Osteoblast (primary cell): ENCODE measurements at regions not wholly inside any gene's neighbourhood (a gene's known extent, or its start where the extent isn't known, plus 50 kb on each side); places are given as distances from the start of the nearest gene placed in this dataset.

Experiments
- DNase-seq: peaks from one replicate; pipeline ENCODE4 v3.0.0; 2011; ENCODE audit warnings: low spot score, mixed read lengths; ENCODE audit not compliant: insufficient read length; ENCODE audit errors: missing footprints
- H2AFZ ChIP-seq: 2 replicates; pipeline ENCODE4 v1.6.0; 2011; ENCODE audit warnings: mild to moderate bottlenecking, low read length
- H3K27ac ChIP-seq: 2 replicates; pipeline ENCODE4 v1.5.1; 2011; ENCODE audit warnings: mild to moderate bottlenecking, low read depth, low read length, moderate library complexity
- H3K27me3 ChIP-seq: 2 replicates; pipeline ENCODE4 v1.6.0; 2012; ENCODE audit warnings: mild to moderate bottlenecking, control low read depth, inconsistent platforms, low read length, moderate library complexity; ENCODE audit not compliant: insufficient read depth
- H3K36me3 ChIP-seq: 2 replicates; pipeline ENCODE4 v1.5.1; 2011; ENCODE audit warnings: mild to moderate bottlenecking, low read length, control low read depth, moderate library complexity; ENCODE audit not compliant: insufficient read depth
- H3K4me1 ChIP-seq: 2 replicates; pipeline ENCODE4 v1.5.1; 2011; ENCODE audit warnings: mild to moderate bottlenecking, low read length, control low read depth, moderate library complexity; ENCODE audit not compliant: insufficient read depth
- H3K4me2 ChIP-seq: 2 replicates; pipeline ENCODE4 v1.6.0; 2011; ENCODE audit warnings: mild to moderate bottlenecking, low read length; ENCODE audit not compliant: insufficient read depth
- H3K4me3 ChIP-seq: fragments of 200-600 bp; sonication (generic); 3 replicates; pipeline ENCODE4 v1.5.1; 2012; ENCODE audit warnings: mild to moderate bottlenecking, low read length, inconsistent platforms; ENCODE audit not compliant: insufficient read depth
- H3K79me2 ChIP-seq: 2 replicates; pipeline ENCODE4 v1.6.0; 2012; ENCODE audit warnings: mild to moderate bottlenecking, low read length, control low read depth, inconsistent platforms; ENCODE audit not compliant: insufficient read depth
- H3K9me3 ChIP-seq: 2 replicates; pipeline ENCODE4 v1.5.1; 2011; ENCODE audit warnings: low read depth, low read length, control low read depth
- H4K20me1 ChIP-seq: 2 replicates; pipeline ENCODE4 v1.6.0; 2012; ENCODE audit warnings: mild to moderate bottlenecking, low read length, control low read depth; ENCODE audit not compliant: insufficient read depth
- TF ChIP-seq, protein P1 (sequence below): IDR thresholded peaks from 2 replicates; pipeline ENCODE4 v1.5.1; 2011; ENCODE audit warnings: mild to moderate bottlenecking, low read depth, low read length, moderate library complexity; ENCODE audit errors: extremely low read depth

DNA sequence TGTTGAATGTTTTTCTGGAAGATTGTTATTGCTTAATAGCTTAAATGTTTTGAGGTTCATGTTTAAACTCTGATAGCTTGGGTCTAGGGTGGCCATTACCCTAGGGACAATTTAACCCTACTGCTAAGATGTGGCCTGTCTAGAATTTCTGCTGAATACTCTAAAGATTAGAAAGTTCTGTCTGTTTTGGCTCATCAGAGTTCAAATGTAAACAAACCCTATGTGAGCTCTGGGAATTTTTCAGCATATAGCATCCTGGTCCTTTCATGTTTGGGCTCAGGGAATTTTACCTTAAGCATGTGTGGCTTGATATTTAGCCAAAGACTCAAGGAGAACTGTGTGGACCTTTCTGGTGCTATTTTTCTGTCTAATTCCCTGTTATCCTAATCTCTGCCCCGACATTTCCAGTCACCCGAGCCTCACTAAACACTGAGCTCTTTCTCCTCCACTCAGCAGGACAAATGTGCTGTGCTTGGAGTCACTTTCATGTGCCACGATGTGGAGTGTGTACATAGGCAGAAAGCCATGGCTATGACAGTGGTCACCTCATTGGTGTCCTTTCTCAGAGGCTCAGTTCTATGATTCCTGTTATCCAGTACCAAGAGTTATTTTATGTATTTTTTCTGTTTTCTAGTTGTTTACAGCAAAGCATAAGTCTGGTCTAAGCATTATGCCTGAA, 492.5 kb upstream of the SPHKAP start:
- Histone ChIP-seq H4K20me1 (no peaks in the 10 kb centered on the region), H3K4me2 (no peak overlapping the region), H2AFZ (no peak overlapping the region), H3K27me3 (peaks cover 2% of the 10 kb centered on the region), H3K36me3 (no peaks in the 10 kb centered on the region), H3K4me3 (no peak overlapping the region), H3K27ac (no peak overlapping the region), H3K9me3 (no peaks in the 10 kb centered on the region), H3K79me2 (no peaks in the 10 kb centered on the region), H3K4me1 (no peaks in the 10 kb centered on the region)
- no peak for DNase-seq
- TF ChIP-seq, protein P1, sequence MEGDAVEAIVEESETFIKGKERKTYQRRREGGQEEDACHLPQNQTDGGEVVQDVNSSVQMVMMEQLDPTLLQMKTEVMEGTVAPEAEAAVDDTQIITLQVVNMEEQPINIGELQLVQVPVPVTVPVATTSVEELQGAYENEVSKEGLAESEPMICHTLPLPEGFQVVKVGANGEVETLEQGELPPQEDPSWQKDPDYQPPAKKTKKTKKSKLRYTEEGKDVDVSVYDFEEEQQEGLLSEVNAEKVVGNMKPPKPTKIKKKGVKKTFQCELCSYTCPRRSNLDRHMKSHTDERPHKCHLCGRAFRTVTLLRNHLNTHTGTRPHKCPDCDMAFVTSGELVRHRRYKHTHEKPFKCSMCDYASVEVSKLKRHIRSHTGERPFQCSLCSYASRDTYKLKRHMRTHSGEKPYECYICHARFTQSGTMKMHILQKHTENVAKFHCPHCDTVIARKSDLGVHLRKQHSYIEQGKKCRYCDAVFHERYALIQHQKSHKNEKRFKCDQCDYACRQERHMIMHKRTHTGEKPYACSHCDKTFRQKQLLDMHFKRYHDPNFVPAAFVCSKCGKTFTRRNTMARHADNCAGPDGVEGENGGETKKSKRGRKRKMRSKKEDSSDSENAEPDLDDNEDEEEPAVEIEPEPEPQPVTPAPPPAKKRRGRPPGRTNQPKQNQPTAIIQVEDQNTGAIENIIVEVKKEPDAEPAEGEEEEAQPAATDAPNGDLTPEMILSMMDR = no peak

DNA sequence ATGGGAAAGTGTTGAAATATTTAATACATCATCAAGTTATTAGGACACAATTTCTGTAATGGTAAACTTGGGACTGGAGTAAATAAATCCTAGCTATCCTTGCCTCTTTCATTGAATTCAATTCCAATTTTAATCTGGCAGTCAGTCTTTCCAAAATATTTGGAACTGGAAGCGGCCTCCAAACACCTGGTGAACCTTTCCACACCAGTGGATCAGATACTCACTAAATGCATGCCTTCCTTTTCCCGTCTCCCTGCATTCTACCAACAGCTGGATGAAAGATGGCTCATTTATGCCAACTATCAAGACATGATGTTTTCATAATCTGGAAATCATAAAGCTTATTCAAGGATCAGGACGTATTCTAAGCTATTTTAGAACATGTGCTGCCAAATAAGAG, 488.2 kb upstream of the SPHKAP start:
- Histone ChIP-seq H2AFZ (no peak overlapping the region), H3K27ac (no peak overlapping the region), H3K4me3 (no peak overlapping the region), H3K4me2 (no peak overlapping the region), H3K36me3 (no peaks in the 10 kb centered on the region), H3K9me3 (no peaks in the 10 kb centered on the region), H3K79me2 (no peaks in the 10 kb centered on the region), H3K27me3 (peaks cover 13% of the 10 kb centered on the region), H4K20me1 (no peaks in the 10 kb centered on the region), H3K4me1 (no peaks in the 10 kb centered on the region)
- TF ChIP-seq, protein P1 = no peak
- DNase-seq = no peak

DNA sequence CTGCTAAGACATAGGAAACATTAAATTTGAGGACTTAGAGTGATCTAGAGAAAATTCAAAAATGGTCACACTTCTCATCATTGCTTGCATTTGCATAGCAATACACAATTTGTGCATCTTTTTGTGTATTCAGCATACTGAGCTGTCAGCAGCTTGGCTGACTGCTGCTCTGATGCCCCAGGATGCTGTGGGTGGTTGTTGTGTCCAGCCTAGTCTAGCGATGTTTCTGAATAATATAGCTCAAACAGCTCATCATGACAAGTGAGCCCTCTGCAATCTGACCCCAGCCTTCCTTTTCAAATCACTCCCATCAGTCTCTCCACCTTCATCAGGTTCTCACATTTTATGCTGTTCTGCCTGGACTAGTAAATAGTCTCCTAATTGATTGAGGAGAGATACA, 483.7 kb upstream of the SPHKAP start:
- H3K79me2 ChIP-seq = no peaks in the 10 kb centered on the region
- no peaks in the 10 kb centered on the region for H3K9me3 ChIP-seq
- H3K4me1 ChIP-seq = no peaks in the 10 kb centered on the region
- no peaks in the 10 kb centered on the region for H4K20me1 ChIP-seq
- no peak for DNase-seq
- H3K36me3 ChIP-seq = no peaks in the 10 kb centered on the region
- TF ChIP-seq, protein P1 = no peak
- H3K27me3 ChIP-seq = peaks cover 29% of the 10 kb centered on the region
- no peak overlapping the region for H3K27ac ChIP-seq
- H2AFZ ChIP-seq = no peak overlapping the region
- no peak overlapping the region for H3K4me2 ChIP-seq
- no peak overlapping the region for H3K4me3 ChIP-seq

DNA sequence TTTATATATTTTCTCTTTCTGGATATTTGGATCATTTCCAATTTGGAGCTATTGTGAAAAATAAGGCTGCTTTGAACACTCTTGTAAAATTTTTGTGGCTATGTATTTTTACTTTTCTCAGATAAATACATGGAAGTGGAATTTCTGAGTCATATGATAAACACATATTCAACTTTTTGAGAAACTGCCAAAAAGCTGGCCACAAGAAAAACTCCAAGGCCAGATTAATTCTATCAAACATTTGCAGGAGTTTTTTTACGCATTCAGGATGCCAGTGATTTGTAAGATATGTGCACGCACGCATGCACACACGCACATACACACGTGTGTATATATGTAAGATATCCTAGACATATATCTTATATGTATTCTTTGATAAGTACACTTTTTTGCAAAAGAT, 477.5 kb upstream of the SPHKAP start:
- H2AFZ ChIP-seq = no peak overlapping the region
- H3K27me3 ChIP-seq = peaks cover 28% of the 10 kb centered on the region
- H3K79me2 ChIP-seq = no peaks in the 10 kb centered on the region
- no peaks in the 10 kb centered on the region for H3K36me3 ChIP-seq
- H4K20me1 ChIP-seq = no peaks in the 10 kb centered on the region
- peaks cover 2% of the 10 kb centered on the region for H3K4me1 ChIP-seq
- no peak overlapping the region for H3K4me2 ChIP-seq
- no peak overlapping the region for H3K27ac ChIP-seq
- no peak overlapping the region for H3K4me3 ChIP-seq
- no peak for DNase-seq
- TF ChIP-seq, protein P1 = no peak
- no peaks in the 10 kb centered on the region for H3K9me3 ChIP-seq
